HPDE6-E6E7 (cell line): ENCODE measurements at regions not wholly inside any gene's neighbourhood (a gene's known extent, or its start where the extent isn't known, plus 50 kb on each side); places are given as distances from the start of the nearest gene placed in this dataset.
"Not testable (repeated sequence)": the region's sequence is repeated elsewhere in the genome, so short reads cannot be mapped to it uniquely, and the experiment has no call there.

ENCODE experiments used
- DNase-seq: peaks from one replicate; pipeline ENCODE4 v3.0.0; 2011; ENCODE audit warnings: missing footprints; ENCODE audit errors: extremely low spot score

DNA sequence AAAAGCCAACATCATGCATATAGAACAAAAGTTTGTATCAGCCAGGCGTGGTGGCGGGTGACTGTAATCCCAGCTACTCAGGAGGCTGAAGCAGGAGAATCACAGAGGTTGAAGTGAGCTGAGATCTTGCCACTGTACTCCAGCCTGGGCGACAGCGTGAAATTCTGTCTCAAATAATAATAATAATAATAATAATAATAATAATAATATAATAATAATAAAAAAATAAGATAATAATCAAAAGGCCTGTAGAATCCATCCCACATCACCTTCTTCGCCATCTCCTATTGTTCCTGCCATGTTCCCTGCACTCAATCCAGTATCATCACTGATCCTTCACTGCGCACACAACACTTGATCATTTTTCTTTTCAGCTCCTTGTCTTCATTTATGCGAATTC is 619.3 kb upstream of the ADARB2 start:
- DNase-seq: no peak

DNA sequence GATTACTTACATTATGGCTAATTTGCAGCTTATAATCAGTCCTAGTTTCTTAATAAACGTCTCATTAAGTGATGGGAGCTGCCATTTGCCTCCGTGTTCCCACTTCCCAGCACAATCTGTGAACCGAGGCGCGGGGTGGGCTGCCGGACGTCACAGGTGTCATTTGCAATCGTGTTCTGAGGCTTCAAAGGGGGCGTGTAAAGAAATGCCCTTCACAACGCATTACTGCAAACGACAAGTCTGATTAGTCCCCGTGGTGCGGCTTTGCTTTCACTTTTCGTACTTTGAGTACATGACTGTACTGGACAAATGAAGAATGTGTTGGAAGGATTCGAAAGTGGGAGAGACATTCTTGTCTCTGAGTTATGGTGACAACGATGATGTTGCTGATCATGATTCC is 614.2 kb upstream of the ADARB2 start:
- no peak for DNase-seq

DNA sequence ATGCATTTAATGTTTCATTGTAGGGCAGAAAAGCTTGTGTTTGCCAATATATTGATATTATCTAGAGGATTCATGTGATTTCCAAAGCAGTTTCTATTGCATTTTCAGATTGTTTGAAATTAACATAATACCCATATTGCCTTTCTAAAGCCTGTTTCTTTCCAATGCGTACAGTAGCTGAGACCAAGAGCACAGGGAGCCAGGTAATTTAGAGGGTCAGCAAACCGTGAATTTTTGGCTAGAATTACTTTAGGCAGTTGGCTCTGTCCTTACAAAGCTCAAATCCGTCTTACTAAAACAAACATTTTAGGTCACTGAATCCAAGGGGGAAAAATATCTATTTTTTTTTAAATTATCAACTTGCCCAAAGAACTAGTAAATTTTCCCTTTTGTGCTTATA is 604.9 kb upstream of the ADARB2 start:
- no peak for DNase-seq

DNA sequence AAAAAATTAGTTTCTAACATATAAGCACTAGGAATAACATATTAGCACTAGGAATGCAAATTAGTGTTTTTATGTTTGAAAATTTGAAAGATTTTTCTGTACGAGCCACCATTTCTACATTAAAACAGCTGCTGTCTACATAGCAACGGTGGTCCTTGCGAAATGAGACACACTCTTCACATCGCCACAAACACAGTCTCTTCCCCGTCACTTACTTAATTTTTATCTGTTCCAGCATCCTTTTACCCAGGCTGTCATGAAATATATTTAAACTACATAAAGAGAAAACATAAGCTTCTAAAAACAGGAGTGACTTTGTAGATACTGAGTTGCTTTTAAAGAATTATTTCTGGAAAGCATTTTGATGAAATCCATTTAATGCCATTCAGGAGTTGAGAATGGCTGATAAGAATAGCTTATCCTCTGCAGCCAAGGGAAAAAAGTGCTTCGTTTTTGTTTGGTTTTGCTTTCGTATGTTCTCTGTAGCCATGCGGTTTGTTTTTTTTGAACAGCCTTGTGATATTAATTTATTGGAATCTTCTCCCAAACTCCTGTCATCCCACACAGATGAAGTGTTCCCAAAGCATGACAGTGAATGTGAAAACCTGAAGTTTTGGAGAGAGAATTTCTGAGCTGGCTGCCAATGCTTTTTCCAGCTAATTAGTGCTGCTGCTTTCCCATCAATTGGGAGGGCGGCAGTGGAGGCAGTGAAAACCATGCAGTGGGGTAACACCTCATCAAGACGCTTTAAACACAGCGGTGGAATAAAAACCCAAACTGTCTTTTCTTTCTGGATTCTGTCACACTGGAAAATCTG is 603.7 kb upstream of the ADARB2 start:
- no peak for DNase-seq

DNA sequence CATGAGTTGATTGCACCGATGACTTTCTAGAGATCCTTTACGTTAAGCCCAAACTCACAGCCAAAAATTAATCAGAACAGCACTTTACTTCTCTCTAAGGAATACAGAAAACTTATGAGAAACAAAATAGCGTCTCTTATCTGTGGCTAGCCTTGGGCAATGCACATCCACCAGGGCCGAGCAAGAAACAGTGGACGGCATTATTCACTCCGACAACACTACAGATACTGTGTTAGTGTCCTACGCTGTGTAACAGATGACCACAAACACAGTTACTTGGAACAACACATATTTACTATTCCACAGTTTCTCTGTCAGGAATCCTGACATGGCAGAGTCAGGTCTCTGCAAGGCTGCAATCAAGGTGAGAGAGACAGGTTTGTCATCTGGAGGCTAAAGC is 598.3 kb upstream of the ADARB2 start:
- no peak for DNase-seq

DNA sequence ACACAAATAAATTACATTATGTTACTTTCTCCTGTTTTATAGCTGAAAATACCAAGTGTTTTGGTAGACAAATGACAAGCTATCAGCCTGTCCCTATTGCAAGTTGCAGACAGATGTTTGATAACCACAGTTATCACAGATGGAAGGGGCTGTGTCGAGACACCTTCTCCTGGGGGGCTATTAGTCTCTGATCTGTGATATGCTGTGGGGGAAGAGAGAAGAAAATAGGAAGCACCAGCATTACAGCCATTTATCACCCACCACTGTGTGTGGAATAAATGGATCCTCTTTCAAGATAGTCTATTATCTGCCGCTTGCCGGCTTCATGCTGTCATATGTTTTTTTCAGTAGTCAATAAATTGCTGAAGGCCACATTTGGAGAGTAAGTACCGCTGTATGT is 597.2 kb upstream of the ADARB2 start:
- DNase-seq: no peak

DNA sequence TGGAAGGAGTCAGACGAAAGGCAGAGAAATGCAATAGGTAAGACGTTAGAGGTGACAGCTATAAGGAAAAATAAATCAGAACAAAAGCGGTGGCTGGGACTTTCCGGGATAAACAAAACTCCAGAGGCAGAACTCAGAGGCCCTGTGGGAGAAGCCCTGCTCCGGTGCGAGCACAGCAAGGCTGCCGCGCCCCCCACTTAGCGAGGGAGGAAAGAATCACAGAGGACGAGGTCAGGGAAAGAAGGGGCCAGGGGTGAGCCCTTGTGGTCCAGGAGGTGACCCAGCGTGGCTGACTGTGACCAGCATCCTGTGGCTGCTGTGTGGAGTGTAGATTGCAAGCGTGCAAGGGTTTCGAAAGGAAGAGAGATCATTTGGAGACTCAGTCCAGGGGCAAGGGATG is 591.8 kb upstream of the ADARB2 start:
- no peak for DNase-seq

DNA sequence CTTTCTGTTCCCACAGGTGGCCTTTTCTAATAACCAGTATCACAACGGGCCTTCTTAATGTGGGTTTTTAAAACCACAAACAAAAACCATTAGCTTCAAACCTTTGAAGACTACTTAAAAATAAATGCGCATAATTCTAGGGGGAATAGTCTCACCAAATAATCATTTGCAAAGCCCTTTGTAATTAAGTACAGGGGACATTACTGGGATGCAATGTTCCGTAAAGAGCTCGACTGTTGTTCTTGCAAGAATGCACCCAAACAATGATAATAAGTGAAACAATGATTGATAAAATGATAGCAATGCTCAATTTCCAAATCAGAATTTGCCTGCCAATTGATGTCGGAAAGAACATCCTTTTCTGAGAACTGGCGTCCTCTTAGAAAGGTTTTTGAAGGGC is 589.1 kb upstream of the ADARB2 start:
- no peak for DNase-seq

DNA sequence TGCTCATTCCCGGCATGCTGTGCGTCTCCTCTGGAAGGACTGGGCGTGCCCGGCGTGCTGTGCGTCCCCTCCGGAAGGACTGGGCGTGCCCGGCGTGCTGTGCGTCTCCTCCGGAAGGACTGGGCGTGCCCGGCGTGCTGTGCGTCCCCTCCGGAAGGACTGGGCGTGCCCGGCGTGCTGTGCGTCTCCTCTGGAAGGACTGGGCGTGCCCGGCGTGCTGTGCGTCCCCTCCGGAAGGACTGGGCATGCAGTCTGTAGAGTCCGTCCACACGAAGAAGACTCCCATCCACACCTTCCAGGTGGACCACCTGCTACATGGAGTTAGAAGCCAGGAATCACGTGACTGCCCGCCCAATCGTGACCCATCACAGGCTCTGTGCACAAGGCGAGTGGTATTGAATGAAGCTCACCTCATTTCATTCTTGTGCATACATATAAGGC is 577.7 kb upstream of the ADARB2 start:
- not testable (repeated sequence) for DNase-seq

DNA sequence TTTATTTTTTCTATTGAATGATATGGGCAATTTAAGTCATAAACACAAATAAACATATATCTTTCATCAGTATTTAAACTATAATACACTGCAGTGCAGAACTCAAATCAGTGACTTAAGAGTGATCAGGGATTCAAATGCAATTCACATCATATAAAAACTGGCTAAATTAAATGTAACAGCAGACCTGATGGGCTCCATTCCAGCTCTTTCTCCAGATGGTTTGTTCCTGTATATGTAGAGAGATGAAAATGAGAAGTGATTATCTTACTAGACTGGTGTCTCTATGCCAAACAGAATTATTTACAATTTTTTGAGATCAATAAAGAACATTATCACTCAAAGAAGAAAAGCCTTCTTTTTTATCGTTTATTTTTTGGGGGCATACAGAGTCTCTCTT is 568.8 kb upstream of the ADARB2 start:
- no peak for DNase-seq

DNA sequence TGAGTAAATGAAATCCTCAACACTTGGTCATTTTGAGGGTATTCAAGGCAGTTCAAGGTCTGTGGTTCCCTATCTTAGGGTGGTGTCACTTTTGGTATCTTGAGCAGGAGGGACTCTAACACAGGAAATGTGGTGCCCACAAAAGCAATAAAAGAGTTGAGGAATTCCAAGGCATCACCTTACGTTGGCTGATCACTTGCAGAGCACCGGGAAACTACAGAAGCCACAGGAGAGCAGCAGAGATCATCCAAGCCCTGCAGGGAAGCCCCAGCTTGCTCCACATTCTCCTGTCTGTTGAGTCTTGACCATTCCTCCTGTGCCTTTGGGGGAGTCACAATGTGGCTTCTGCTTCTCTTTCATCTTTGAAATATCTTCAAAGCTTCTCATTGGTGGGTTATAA is 565.8 kb upstream of the ADARB2 start:
- no peak for DNase-seq

DNA sequence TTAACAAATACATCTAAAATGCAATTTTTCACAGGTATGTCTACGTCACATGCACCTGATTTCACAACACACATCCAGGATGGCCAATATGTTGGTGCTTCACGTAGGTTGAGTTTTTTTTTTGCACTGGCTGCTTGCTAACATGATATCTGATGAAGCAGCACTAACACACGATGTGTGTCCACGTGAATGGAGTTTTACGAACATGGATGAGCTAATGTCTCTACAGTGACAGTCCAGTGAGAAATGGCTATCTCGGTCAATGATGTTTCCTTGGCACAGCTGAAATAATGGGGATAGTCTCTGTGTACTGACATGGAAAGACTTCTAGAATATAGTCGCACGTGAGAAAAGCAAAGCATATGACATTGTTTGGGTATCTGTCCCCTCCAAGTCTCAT is 563.9 kb upstream of the ADARB2 start:
- DNase-seq: no peak

DNA sequence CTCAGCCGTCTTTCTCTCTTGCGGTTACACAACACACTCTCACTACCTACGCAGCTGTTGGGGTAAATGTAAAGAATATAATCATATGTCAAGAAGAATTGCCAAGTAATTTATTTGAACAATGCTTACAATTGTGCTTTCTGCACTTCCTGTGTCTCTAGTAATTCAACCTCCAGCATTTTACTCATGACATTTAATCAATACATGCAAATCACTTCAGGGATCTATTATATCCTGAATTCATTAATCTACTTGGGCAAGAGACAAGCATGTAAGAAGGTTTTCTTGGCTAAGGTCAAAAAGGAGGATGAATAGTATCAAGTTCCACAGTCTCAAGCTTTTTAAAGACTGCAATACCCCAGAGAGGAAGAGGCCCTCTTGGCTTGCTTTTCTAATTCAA is 562.9 kb upstream of the ADARB2 start:
- no peak for DNase-seq

DNA sequence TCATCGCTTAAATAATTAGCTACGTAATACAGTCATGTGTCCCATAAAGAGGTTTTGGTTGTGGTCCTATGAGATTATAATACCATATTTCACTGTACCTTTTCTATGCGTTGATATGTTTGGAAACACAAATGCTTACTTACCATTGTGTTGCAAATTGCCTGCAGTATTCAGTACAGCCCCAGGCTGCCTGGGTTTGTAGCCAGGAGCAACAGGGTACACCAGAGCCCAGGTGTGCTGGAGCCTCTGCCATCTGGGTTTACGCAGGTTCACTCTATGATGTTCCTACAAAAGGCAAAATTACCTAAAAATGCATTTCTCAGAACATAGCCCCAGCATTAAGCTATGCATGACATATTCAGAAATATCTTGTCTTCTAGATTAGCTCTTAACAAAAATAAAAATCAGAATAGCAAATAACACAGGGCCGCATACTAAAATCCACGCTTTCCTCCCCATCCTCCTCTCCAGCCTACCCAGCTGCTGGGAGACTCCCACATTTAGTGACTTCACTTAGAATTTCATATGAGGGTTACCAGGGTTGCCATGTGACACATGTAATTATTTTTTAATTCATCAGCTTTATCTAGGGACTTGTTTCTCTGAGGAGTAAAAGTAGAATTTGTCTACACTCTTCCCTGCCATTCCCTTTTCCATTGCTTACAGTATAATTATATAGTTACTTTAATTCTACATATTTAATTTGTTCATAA is 559.0 kb upstream of the ADARB2 start:
- DNase-seq: no peak

DNA sequence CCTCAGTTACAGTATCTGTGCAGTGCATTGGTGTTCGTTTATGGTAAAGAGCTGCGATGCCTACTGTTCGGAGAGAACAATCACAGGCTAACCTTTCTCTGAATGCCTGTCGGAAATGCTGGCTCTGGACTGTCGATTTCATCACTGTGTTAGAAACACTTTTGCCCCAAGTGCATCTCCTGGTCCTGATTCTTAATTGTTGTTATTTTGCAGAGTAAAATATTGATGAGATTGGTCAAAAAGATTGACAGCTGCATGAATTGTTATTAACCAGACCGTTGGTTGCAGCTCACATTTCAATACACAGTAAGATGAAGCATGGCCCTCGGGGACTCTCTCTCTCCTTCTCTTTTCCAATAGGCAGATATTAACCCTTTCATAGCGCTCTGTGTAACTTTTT is 557.4 kb upstream of the ADARB2 start:
- no peak for DNase-seq

DNA sequence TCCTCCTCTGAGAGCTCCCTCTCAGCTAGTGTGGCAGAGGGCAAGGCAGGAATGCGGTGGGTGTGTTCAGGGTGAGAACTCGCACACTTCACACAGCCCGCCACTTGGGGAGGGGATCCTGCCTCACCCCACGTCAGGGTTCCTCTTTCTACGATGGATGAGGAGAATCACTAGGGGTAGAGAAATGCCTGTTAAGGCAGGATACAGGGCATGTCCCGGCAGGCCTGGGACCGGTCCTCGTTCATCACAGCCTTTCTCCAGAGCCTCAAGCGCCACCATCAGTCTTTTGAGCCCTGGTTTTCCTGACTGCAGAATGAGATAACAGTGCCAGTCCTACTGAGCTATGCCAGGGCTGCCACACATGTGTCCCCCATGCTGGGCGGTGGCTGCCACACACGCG is 546.7 kb upstream of the ADARB2 start:
- DNase-seq: no peak

DNA sequence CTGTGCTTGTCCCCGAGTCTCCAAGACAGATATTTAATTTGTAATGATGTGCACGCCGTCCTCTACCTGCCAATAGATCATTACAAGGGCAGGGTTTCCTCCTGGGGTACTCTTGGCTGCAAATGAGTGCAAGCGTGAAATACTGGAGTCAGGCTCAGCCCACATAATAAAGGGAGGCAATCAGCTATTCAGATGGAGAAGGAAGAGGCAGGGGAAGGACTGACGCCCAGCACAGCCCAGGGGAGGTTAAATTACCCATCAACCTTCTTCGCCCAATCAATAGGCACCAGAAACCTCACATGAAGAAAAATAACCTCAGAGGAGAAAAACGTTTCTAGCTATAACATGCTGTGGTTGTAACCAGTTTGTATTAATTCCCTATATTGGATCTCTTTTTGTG is 544.9 kb upstream of the ADARB2 start:
- no peak for DNase-seq

DNA sequence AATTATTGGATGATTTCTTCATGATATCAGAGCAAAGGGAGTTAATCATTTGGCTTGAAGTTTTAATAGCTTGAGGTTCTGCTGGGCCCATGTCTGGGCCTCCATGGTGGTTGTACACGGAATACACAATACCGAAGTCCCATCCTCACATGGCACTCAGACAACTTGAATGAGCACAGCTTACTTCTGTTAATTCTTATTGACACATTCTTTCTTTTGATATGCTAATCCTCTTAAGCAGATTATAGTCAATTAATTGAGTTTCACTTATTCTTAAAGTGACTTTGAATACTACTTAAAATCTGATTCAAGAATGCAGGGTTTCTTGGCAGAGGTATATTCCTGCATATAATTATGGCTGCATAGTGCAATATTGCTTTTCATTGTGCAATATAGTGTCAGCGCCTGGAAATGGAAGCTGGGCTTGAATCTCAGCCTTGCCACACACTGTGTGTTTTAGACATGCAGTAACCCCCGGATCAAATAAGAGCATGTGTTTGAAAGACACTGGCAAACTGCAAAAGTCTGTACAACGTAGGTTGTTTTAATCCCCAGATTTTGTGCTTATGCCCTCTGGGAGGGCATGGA is 543.5 kb upstream of the ADARB2 start:
- no peak for DNase-seq

DNA sequence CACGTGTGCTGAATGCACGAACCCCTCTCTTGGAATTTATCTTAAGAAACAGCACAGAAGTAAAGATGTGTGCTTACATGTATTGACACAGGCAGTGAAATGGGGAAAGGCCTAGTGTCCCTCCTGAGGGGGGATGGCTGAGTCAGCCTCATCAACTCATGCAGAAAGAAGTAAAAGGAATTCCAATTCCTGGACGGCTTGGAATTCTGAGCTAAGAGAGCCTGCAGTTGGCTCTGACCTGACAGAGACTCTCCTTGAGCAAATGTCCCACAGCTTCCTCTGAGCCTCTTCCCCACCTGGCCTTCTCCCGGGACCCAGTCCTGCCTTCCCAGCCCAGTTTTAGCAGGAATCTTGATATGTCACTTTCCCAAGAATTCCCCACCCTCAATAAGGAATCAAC is 542.4 kb upstream of the ADARB2 start:
- no peak for DNase-seq

DNA sequence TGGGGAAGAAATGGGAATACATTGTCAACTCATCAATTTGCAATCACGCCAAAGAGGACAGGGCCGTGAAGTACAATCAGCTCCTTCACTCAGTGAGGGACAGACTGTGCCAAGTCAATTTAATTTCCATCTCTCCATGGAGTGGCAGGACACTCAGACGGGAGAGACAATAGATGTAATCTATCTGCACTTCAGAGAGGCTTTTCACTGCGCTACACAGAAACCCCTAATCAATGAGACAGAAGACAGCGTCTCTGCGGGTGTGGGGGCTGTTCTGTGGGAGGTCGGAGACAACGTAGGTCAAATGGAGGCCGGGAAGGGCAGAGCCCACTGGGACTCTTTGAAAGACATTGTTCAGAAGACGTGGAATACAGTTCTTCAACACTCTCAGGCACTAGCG is 541.0 kb upstream of the ADARB2 start:
- no peak for DNase-seq

DNA sequence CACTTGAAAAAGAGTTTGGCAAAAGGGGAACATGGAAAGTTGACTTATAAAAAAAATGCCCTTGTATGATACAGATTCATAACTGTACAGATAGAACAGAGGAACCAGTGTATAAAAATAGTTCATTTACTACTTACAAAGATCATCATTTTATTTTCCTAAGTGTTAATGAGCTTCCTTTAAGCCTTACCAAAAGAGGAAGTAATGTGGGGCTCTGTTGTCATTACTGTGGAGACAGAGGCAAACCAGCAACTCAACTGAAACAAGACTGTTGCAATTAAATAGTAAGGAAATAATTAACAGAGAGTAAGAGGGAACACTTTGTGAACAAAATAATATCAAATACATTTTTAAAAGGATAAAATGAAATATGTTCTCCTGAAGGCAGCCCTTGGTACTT is 526.2 kb upstream of the ADARB2 start:
- DNase-seq: no peak

DNA sequence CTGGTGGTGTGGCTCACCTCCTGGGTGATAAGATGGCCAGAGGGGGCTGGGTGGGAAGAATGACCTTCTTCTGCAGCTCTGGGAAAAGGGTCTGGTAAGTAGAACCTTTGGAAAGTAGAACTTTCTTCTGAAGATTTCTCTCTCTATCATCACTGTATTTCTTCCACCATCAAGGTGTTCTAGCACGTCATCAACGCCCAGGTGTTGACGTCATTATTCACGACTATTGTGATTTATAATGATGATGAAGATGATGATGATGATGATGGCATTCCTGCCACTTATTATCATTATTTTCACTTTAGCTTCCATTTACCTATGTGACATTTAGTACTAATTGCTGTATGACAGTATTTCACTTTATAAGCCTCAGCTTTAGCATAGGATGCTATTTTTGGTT is 525.6 kb upstream of the ADARB2 start:
- no peak for DNase-seq

DNA sequence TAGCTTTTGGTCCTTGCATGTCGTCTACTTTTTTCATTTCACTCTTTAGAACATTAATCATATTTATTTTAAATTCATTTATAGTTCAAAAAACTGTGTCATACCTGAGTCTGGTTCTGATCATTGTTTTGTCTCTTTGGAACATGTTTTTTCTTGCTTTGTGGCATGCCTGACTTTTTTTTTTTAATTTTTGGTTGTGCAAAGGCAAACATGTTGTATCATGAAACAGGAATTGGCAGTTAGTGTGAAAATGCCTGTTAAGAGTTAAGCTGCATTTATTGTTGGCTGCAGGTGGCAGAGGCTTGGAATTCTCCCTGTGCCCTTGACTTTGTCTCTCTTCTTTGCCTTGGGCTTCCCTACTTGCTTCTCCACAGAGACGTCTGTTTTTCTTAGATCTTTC is 525.0 kb upstream of the ADARB2 start:
- DNase-seq: peak; percentile 0
